HG03060 (cell line): ENCODE measurements at regions not wholly inside any gene's neighbourhood (a gene's known extent, or its start where the extent isn't known, plus 50 kb on each side); places are given as distances from the start of the nearest gene placed in this dataset.

Experiments used
- ATAC-seq: cut with Tn5 transposase; IDR thresholded peaks from one replicate; pipeline ENCODE4 v1.9.1; 2021; ENCODE audit warnings: low read depth, moderate number of reproducible peaks; ENCODE audit not compliant: unreplicated experiment

DNA sequence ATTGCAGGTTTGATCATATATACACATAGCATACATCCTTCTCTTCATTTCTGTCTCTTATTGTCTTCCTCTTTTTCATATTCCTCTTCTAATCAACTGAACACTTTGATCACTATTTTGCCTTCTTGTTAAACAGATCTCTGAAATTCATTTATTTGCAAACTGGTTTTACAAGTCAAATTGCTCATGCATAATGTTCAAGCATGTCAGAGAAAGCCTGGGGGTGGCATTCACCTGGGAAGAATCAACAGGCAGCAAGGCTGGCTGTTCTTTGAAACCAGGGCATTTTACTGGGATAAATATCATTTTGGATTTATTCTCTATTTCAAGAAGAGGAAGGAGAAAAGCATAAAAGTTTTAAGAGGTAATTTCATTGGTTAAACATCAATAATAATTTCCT is 66.9 kb upstream of the LRATD1 start:
- no peak for ATAC-seq

DNA sequence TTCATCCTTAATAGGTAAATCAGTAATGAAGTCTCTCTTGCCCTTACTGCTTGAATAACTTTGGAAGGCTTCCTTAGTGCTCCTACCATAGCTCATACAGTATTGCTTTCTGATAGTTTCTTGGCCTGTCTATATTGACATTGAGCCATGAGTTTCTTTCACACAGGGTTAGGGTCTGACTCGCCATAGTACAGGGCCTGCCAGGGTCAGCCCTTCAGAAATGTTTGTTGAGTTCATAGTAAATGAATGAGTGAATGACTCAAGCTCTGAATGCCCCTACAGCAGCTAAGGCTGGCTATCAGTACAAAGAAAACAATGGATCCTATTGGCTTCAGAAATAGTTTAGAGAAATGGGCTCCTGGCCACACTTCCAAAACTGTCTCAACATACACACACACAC is 65.0 kb upstream of the LRATD1 start:
- no peak for ATAC-seq

DNA sequence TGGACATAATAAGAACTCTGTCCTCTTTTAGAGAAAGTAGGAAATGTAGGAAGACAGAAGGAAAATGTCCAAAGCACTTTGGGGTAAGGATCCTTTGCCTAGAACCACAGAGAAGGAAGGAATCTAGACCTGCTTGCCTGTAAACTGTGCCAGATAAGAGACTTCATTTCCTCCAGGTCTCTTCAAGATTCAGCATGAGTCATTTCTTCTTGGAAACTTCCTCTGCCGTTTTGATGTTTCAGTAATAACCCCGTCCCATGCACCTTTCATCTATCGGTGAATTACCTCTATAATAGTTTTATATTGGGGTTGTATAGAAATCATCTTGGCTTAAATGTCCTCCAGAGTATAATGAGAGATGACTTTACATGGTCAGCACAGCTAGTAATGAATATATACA is 63.2 kb upstream of the LRATD1 start:
- ATAC-seq = no peak

DNA sequence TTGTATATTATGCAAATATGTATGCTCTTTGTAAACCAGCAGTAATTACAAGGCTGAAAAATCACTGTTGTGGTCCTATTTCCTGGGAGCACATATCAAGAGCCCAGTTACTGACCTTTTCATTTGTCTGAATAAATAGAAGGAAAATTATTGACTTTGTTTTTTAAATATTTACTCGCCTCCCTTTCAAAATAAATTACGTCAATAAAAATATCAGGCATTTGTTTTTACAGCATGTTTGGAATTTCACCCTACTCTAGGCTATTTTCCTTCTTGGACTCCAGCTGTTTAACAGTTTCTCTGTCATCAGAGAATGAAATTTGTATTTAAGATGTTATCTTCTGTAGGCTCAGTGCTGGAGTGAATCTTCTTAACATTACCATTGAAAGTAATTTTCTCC is 59.9 kb upstream of the LRATD1 start:
- ATAC-seq = no peak

DNA sequence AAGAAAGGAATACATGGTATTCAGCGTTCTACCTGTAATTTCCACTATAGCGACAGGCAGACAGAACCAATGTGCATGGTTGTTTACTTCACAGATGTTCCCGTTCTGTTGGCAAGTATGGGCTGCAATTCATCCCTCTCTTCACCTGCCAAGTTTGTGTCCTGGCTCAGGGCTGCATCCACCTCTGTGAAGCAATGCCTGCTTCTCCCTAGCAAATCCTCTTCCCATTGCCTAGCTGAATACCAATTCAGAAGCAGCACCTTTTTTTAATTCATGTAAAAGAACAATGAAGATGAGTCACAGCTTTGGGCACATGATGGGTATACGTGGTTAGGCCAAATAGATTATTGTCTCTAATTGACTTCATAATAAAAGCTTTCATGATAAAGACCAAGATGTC is 54.7 kb upstream of the LRATD1 start:
- ATAC-seq = no peak
